PC-9 (cell line): ENCODE measurements at regions not wholly inside any gene's neighbourhood (a gene's known extent, or its start where the extent isn't known, plus 50 kb on each side); places are given as distances from the start of the nearest gene placed in this dataset.

Experiments
- BruUV-seq: library from RNA; stranded (reverse); fragments of 400-500 nt; replicated peaks from 2 replicates; lab custom pipeline; 2021; lab: Mats Ljungman, UMichigan
- CTCF ChIA-PET: fragments of 300-600 bp; sonication (Branson Sonifier 250); formaldehyde crosslinking; loops from one replicate; lab custom pipeline; 2022; ENCODE audit warnings: antibody characterized with exemption; lab: Charles Lee
- POLR2A ChIA-PET: fragments of 300-600 bp; sonication (Branson Sonifier 250); formaldehyde crosslinking; loops from one replicate; lab custom pipeline; 2022; ENCODE audit warnings: antibody characterized with exemption; ENCODE audit not compliant: unreplicated experiment; lab: Charles Lee
- DNase-seq, 2 experiments: peaks; one replicate each; pipeline versions ENCODE4 v3.0.0 to v3.0.0-alpha.2; 2015 to 2022; ENCODE audit warnings: mixed read lengths in 1 of 2
- H2AFZ ChIP-seq: fragments of 200-600 bp; sonication (generic); 2 replicates; pipeline ENCODE4 v1.8.1; 2017; ENCODE audit warnings: antibody characterized with exemption
- H3F3A ChIP-seq: fragments of 200-600 bp; sonication (generic); 2 replicates; pipeline ENCODE4 v1.8.1; 2017; ENCODE audit warnings: antibody characterized with exemption, mild to moderate bottlenecking, low read depth; ENCODE audit not compliant: insufficient read depth
- H3K27ac ChIP-seq: fragments of 200-600 bp; sonication (generic); 2 replicates; pipeline ENCODE4 v1.6.1; 2016; ENCODE audit warnings: mixed run types
- H3K27me3 ChIP-seq: fragments of 200-600 bp; sonication (generic); 2 replicates; pipeline ENCODE4 v1.6.1; 2016; ENCODE audit warnings: low read depth, mixed run types; ENCODE audit not compliant: insufficient read depth
- H3K36me3 ChIP-seq: fragments of 200-600 bp; sonication (generic); 2 replicates; pipeline ENCODE4 v1.6.1; 2016; ENCODE audit warnings: low read depth, mixed run types
- H3K4me1 ChIP-seq: fragments of 200-600 bp; sonication (generic); replicated peaks from 2 replicates; pipeline ENCODE4 v1.6.1; 2016; ENCODE audit warnings: mixed run types; ENCODE audit not compliant: insufficient read depth
- H3K4me2 ChIP-seq: fragments of 200-600 bp; sonication (generic); 2 replicates; pipeline ENCODE4 v1.6.1; 2017; ENCODE audit warnings: mixed run types
- H3K4me3 ChIP-seq: fragments of 200-600 bp; sonication (generic); 2 replicates; pipeline ENCODE4 v1.6.1; 2016; ENCODE audit warnings: mixed run types
- H3K79me2 ChIP-seq: fragments of 200-600 bp; sonication (generic); 2 replicates; pipeline ENCODE4 v1.6.1; 2017; ENCODE audit warnings: low read depth, mixed run types
- H3K9me2 ChIP-seq: fragments of 200-600 bp; sonication (generic); 2 replicates; pipeline ENCODE4 v1.8.1; 2017; ENCODE audit warnings: mild to moderate bottlenecking; ENCODE audit not compliant: insufficient read depth
- H3K9me3 ChIP-seq: fragments of 200-600 bp; sonication (generic); 2 replicates; pipeline ENCODE4 v1.8.1; 2016; ENCODE audit warnings: low read depth; ENCODE audit not compliant: insufficient read depth
- H4K20me1 ChIP-seq: fragments of 200-600 bp; sonication (generic); 2 replicates; pipeline ENCODE4 v1.8.1; 2017; ENCODE audit not compliant: insufficient read depth
- EZH2 ChIP-seq: fragments of 200-600 bp; sonication (generic); IDR thresholded peaks from 2 replicates; pipeline ENCODE4 v1.8.0; 2017; ENCODE audit warnings: antibody characterized with exemption, low read depth
- intact Hi-C: fragments of 100-400 bp; cut with micrococcal nuclease; formaldehyde crosslinking; loops from one replicate; pipeline ENCODE4 v1.10.0; 2022; ENCODE audit not compliant: unreplicated experiment
- TF ChIP-seq, protein P1 (sequence below): fragments of 200-600 bp; sonication (generic); conservative IDR thresholded peaks from 2 replicates; pipeline ENCODE4 v1.6.1; 2017; ENCODE audit warnings: mixed run types, antibody characterized with exemption, mild to moderate bottlenecking, moderate library complexity

DNA sequence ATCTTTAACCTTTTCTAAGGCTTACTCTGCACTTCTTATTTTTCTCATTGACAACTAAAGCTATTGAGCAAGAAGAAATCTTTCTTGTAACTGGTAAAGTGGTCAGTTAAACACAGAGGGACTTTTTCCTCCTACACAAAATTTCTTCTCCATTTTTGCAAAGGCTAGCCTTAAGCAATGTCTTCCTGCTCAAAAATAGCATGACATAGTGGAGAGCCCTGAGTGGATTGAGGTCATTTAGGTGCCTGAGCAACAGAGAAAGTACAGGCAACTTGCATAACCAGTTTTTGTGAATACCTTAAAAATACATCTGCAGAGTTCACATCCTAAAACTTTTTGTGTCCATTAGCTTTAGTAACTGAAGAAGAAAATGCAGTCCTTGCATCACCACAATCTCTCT lies 144.7 kb upstream of the TTC14 start:
- H3F3A ChIP-seq, result no peaks in the 10 kb centered on the region
- POLR2A ChIA-PET, result no interaction called here
- H3K4me3 ChIP-seq, result no peak overlapping the region
- CTCF ChIA-PET, result no interaction called here
- no peak for DNase-seq
- no peaks in the 10 kb centered on the region for H3K4me1 ChIP-seq
- TF ChIP-seq, protein P1, sequence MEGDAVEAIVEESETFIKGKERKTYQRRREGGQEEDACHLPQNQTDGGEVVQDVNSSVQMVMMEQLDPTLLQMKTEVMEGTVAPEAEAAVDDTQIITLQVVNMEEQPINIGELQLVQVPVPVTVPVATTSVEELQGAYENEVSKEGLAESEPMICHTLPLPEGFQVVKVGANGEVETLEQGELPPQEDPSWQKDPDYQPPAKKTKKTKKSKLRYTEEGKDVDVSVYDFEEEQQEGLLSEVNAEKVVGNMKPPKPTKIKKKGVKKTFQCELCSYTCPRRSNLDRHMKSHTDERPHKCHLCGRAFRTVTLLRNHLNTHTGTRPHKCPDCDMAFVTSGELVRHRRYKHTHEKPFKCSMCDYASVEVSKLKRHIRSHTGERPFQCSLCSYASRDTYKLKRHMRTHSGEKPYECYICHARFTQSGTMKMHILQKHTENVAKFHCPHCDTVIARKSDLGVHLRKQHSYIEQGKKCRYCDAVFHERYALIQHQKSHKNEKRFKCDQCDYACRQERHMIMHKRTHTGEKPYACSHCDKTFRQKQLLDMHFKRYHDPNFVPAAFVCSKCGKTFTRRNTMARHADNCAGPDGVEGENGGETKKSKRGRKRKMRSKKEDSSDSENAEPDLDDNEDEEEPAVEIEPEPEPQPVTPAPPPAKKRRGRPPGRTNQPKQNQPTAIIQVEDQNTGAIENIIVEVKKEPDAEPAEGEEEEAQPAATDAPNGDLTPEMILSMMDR, result no peak
- TF ChIP-seq EZH2, result no peak
- H3K36me3 ChIP-seq, result no peaks in the 10 kb centered on the region
- H3K27ac ChIP-seq, result no peak overlapping the region
- intact Hi-C loops, result no loop called here
- H3K9me2 ChIP-seq, result no peaks in the 10 kb centered on the region; the same call in 1 of the 2 replicates
- H3K9me3 ChIP-seq, result no peaks in the 10 kb centered on the region
- no peak overlapping the region for H2AFZ ChIP-seq
- no TSS peak for BruUV-seq
- no peaks in the 10 kb centered on the region for H3K27me3 ChIP-seq
- no peaks in the 10 kb centered on the region for H3K79me2 ChIP-seq
- no peak overlapping the region for H3K4me2 ChIP-seq
- H4K20me1 ChIP-seq, result no peaks in the 10 kb centered on the region

DNA sequence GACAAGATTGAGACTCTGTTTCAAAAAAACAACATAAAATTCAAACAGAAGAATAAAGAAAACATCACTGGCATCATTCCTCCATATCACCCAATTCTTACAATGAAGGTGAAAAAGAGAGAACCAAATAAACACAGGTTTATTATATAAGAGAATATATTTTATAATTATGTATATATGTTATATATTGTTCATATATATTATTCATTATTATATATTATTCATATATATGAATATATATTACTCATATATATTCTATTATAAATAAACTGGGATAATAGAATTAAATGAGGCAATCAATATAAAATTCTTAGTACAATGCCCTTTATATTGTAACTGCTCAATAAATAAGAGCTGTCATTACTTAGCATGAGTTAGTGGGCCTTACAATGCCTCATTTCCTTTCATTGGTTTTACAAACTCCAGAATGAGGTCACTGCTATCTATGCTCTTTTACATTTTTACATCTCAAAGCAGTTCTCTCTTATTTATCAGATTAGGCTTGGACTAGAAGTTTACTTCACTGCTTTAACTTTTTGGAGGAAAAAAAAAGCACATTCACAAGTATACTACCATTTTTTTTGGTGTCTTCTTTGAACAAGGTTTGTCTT lies 135.5 kb upstream of the TTC14 start:
- H3K27me3 ChIP-seq, result no peaks in the 10 kb centered on the region
- no peaks in the 10 kb centered on the region for H3K79me2 ChIP-seq
- H2AFZ ChIP-seq, result peak overlapping the region; percentile 4; the same call in 1 of the 2 replicates

DNA sequence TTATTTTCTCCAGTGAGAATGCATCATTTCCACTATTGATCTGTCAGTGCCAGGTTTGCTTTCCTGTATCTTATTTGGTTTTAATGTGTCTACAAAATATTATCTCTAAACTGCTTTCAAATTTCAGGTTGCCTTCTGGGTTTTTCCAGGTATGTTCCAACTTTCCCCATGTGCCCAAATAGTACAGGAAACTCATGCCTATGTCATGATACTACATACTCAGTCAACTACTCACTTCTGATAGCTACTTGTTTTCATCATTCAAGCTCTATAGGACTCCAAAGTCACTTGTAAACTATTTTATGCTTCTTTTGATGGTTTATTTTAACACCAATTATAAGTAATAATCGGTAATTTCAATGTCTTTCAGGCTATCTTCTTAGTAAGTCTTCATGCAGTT lies 134.8 kb upstream of the TTC14 start:
- no peaks in the 10 kb centered on the region for H3K9me3 ChIP-seq
- H2AFZ ChIP-seq, result peak overlapping the region; percentile 4; the same call in 1 of the 2 replicates
- ChIA-PET POLR2A (no interaction called here), CTCF (no interaction called here)
- no peak overlapping the region for H3K27ac ChIP-seq
- no peaks in the 10 kb centered on the region for H3K27me3 ChIP-seq
- BruUV-seq, result no TSS peak
- H3K79me2 ChIP-seq, result no peaks in the 10 kb centered on the region
- DNase-seq, result no peak
- H3K4me3 ChIP-seq, result no peak overlapping the region
- intact Hi-C loops, result no loop called here
- H3K9me2 ChIP-seq, result no peaks in the 10 kb centered on the region
- no peaks in the 10 kb centered on the region for H3K36me3 ChIP-seq
- TF ChIP-seq, protein P1, result no peak
- no peak for TF ChIP-seq EZH2
- no peaks in the 10 kb centered on the region for H3F3A ChIP-seq
- no peaks in the 10 kb centered on the region for H4K20me1 ChIP-seq
- H3K4me2 ChIP-seq, result no peak overlapping the region
- H3K4me1 ChIP-seq, result no peaks in the 10 kb centered on the region

More for the DNA sequence above, 135.5 kb upstream of the TTC14 start:
- H3K36me3 ChIP-seq, result no peaks in the 10 kb centered on the region
- no TSS peak for BruUV-seq
- H3K9me3 ChIP-seq, result no peaks in the 10 kb centered on the region
- H3K4me2 ChIP-seq, result no peak overlapping the region
- H3F3A ChIP-seq, result no peaks in the 10 kb centered on the region
- H4K20me1 ChIP-seq, result no peaks in the 10 kb centered on the region
- H3K27ac ChIP-seq, result no peak overlapping the region
- no peak overlapping the region for H3K4me3 ChIP-seq
- no peak for TF ChIP-seq EZH2
- TF ChIP-seq, protein P1, result no peak
- H3K4me1 ChIP-seq, result no peaks in the 10 kb centered on the region
- ChIA-PET CTCF (no interaction called here), POLR2A (no interaction called here)
- no peak for DNase-seq
- intact Hi-C loops, result no loop called here
- no peaks in the 10 kb centered on the region for H3K9me2 ChIP-seq
